ENCODE measurements at regions not wholly inside any gene's neighbourhood (a gene's known extent, or its start where the extent isn't known, plus 50 kb on each side); places are given as distances from the start of the nearest gene placed in this dataset. TPM values are rescaled to one million over a fixed set of nuclear protein-coding genes. Genes with fewer than 3 reads are reported as not detected.
A peak's percentile ranks its signal among the peaks of the same experiment; 100 is the strongest.

DNA sequence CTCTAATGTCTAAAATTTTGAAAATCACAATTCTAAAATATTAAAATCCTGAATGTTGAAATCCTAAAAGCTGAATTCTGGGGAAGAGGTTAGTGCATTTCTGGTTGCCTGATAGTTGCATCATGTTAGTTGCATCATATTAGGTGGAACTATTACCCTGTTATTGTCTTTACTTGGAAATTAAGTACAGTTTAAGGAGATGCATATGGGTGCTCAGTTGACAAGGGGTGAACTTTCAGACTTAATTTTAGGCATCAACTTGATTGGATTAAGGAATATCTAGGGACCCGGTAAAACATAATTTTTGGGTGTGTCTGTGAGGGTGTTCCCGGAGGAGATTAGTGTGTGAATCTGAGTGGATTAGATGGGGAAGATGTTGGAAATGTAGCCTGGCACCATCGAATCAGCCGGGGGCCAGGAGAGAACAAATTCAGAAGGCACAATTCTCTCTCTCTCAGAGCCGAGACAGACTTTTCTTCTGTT, 409.8 kb downstream of the PLCL1 start:
- Histone ChIP-seq H2AFZ (ENCODE audit: low read length) (no peak overlapping the region), H3K4me2 (ENCODE audit: insufficient read depth, low read length) (no peak overlapping the region), H3K27me3 (ENCODE audit: insufficient read depth, low read length) (no peaks in the 10 kb centered on the region), H3K4me1 (ENCODE audit: insufficient read depth, low read length) (no peaks in the 10 kb centered on the region), H3K9me3 (ENCODE audit: low read depth, low read length) (no peaks in the 10 kb centered on the region), H3K36me3 (ENCODE audit: insufficient read depth, low read length) (no peaks in the 10 kb centered on the region), H3K79me2 (ENCODE audit: insufficient read depth, low read length) (no peaks in the 10 kb centered on the region), H4K20me1 (ENCODE audit: insufficient read depth, low read length) (no peaks in the 10 kb centered on the region), H3K4me3 (ENCODE audit: insufficient read depth, low read length) (no peak overlapping the region), H3K27ac (ENCODE audit: low read depth, low read length) (no peak overlapping the region)
- DNase-seq (ENCODE audit: insufficient read length, low spot score, missing footprints): no peak
- TF ChIP-seq, protein P1, sequence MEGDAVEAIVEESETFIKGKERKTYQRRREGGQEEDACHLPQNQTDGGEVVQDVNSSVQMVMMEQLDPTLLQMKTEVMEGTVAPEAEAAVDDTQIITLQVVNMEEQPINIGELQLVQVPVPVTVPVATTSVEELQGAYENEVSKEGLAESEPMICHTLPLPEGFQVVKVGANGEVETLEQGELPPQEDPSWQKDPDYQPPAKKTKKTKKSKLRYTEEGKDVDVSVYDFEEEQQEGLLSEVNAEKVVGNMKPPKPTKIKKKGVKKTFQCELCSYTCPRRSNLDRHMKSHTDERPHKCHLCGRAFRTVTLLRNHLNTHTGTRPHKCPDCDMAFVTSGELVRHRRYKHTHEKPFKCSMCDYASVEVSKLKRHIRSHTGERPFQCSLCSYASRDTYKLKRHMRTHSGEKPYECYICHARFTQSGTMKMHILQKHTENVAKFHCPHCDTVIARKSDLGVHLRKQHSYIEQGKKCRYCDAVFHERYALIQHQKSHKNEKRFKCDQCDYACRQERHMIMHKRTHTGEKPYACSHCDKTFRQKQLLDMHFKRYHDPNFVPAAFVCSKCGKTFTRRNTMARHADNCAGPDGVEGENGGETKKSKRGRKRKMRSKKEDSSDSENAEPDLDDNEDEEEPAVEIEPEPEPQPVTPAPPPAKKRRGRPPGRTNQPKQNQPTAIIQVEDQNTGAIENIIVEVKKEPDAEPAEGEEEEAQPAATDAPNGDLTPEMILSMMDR (IDR thresholded peaks at IDR 0.05; ENCODE audit: extremely low read depth, low read depth, low read length): no peak

DNA sequence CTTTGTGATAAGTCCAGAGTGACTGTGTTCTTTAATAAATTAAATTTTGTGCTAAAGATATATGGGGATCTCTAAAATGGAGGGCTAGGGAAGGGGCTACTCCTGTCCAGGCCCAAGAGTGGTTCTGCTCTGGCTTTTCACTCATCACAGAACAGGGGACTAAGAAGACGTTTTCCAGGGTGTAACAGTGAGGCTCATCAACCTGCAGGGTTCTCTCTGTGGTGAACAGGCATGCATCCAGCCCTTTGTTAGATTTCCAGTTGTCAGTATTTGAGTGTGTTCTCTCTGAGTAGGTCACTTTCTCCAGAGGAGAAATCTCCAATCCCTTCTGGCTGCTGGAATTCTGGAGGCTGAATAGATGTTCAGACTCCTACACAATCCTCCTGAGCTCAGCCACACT, 408.9 kb downstream of the PLCL1 start:
- no peaks in the 10 kb centered on the region for H3K79me2 ChIP-seq (ENCODE audit: insufficient read depth, low read length)
- H3K4me2 ChIP-seq (ENCODE audit: insufficient read depth, low read length): no peak overlapping the region
- no peaks in the 10 kb centered on the region for H3K36me3 ChIP-seq (ENCODE audit: insufficient read depth, low read length)
- H3K9me3 ChIP-seq (ENCODE audit: low read depth, low read length): no peaks in the 10 kb centered on the region
- H3K27me3 ChIP-seq (ENCODE audit: insufficient read depth, low read length): no peaks in the 10 kb centered on the region
- TF ChIP-seq, protein P1 (IDR thresholded peaks at IDR 0.05; ENCODE audit: extremely low read depth, low read depth, low read length): no peak
- no peak overlapping the region for H2AFZ ChIP-seq (ENCODE audit: low read length)
- H3K27ac ChIP-seq (ENCODE audit: low read depth, low read length): no peak overlapping the region
- no peaks in the 10 kb centered on the region for H4K20me1 ChIP-seq (ENCODE audit: insufficient read depth, low read length)
- no peak overlapping the region for H3K4me3 ChIP-seq (ENCODE audit: insufficient read depth, low read length)
- peak; percentile 15 for DNase-seq (ENCODE audit: insufficient read length, low spot score, missing footprints)
- H3K4me1 ChIP-seq (ENCODE audit: insufficient read depth, low read length): no peaks in the 10 kb centered on the region

DNA sequence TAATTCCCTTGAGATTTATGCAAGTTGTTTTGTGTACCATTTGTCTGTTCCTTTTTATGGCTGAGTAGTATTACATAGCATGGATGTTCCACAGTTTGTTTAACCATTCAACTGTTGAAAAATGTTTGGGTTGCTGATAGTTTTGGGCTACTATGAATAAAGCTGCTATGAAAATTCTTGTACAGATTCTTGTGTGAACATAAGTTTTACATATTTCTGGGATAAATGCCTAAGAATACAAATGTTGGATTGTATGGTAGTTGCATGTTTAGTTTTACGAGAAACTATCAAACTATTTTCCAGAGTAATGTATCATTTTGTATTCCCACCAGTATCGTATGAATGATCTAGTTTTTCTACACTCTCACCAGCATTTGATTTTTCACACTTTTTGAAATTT, 407.3 kb downstream of the PLCL1 start:
- TF ChIP-seq, protein P1 (IDR thresholded peaks at IDR 0.05; ENCODE audit: extremely low read depth, low read depth, low read length): no peak
- no peaks in the 10 kb centered on the region for H3K79me2 ChIP-seq (ENCODE audit: insufficient read depth, low read length)
- no peak overlapping the region for H3K27ac ChIP-seq (ENCODE audit: low read depth, low read length)
- no peaks in the 10 kb centered on the region for H3K4me1 ChIP-seq (ENCODE audit: insufficient read depth, low read length)
- H4K20me1 ChIP-seq (ENCODE audit: insufficient read depth, low read length): no peaks in the 10 kb centered on the region
- H3K9me3 ChIP-seq (ENCODE audit: low read depth, low read length): no peaks in the 10 kb centered on the region
- no peak overlapping the region for H2AFZ ChIP-seq (ENCODE audit: low read length)
- H3K4me3 ChIP-seq (ENCODE audit: insufficient read depth, low read length): no peak overlapping the region
- H3K4me2 ChIP-seq (ENCODE audit: insufficient read depth, low read length): no peak overlapping the region
- H3K36me3 ChIP-seq (ENCODE audit: insufficient read depth, low read length): no peaks in the 10 kb centered on the region
- no peaks in the 10 kb centered on the region for H3K27me3 ChIP-seq (ENCODE audit: insufficient read depth, low read length)
- DNase-seq (ENCODE audit: insufficient read length, low spot score, missing footprints): no peak

DNA sequence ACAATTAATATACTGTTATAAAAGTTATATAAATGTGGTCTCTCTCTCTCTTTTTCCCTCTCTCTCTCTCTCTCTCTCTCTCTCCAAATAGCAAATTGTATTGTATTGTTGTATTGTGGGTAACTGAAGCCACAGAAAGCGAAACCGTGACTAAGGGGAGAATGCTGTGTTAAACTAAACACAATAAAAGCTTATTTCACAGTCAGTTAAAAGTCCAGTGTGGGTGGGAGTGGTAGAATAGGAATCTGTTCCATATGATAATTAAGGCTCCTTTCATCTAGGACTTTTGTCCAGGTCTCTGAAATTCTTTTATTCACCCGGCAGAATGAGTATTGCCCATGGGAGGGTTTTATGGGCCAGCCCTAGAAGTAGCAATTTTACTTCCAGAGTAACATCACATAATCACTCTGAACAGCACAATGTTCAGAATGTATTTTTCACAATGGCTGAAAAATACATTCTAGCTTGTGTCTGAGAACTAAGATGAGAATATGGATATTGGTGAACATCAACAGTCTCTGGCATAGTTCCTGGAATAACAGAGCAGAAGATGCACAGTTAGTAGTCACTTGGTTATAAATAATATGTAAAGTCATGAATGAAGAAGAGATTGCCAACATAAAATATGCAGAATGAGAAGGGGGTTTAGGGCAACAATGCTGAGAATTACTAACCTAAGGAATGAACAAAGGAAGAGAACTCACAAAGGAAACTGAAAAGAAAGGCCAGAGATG, 399.1 kb downstream of the PLCL1 start:
- H3K27ac ChIP-seq (ENCODE audit: low read depth, low read length): no peak overlapping the region
- H3K4me3 ChIP-seq (ENCODE audit: insufficient read depth, low read length): peak overlapping the region; percentile 28
- peak overlapping the region; percentile 56 for H2AFZ ChIP-seq (ENCODE audit: low read length)
- H3K4me2 ChIP-seq (ENCODE audit: insufficient read depth, low read length): peak overlapping the region; percentile 58
- no peaks in the 10 kb centered on the region for H4K20me1 ChIP-seq (ENCODE audit: insufficient read depth, low read length)
- no peaks in the 10 kb centered on the region for H3K4me1 ChIP-seq (ENCODE audit: insufficient read depth, low read length)
- no peak for DNase-seq (ENCODE audit: insufficient read length, low spot score, missing footprints)
- TF ChIP-seq, protein P1 (IDR thresholded peaks at IDR 0.05; ENCODE audit: extremely low read depth, low read depth, low read length): no peak
- H3K9me3 ChIP-seq (ENCODE audit: low read depth, low read length): no peaks in the 10 kb centered on the region
- no peaks in the 10 kb centered on the region for H3K27me3 ChIP-seq (ENCODE audit: insufficient read depth, low read length)
- no peaks in the 10 kb centered on the region for H3K79me2 ChIP-seq (ENCODE audit: insufficient read depth, low read length)
- H3K36me3 ChIP-seq (ENCODE audit: insufficient read depth, low read length): no peaks in the 10 kb centered on the region

Small RNAs in the stretch of these regions (small RNA-seq; reads per million reads assigned to genes)
- not detected for gene RNU7-147P
